GM21423 (cell line): ENCODE measurements at regions not wholly inside any gene's neighbourhood (a gene's known extent, or its start where the extent isn't known, plus 50 kb on each side); places are given as distances from the start of the nearest gene placed in this dataset.

Source experiments
- ATAC-seq: cut with Tn5 transposase; IDR thresholded peaks from one replicate; pipeline ENCODE4 v1.9.1; 2021; ENCODE audit warnings: mild to moderate bottlenecking, moderate library complexity; ENCODE audit not compliant: unreplicated experiment

- no peak for ATAC-seq
Measured at GRCh38 chr3:194986208-194987043, 284.5 kb downstream of the XXYLT1 start.

- no peak for ATAC-seq
Measured at GRCh38 chr3:194987571-194988494, 283.1 kb downstream of the XXYLT1 start.

- no peak for ATAC-seq
Measured at GRCh38 chr3:194988495-194989165, 282.3 kb downstream of the XXYLT1 start.

GRCh38 chr3:194989241-194989640 lies 281.7 kb downstream of the XXYLT1 start:
- ATAC-seq = no peak

GRCh38 chr3:194990454-194991337 lies 280.3 kb downstream of the XXYLT1 start:
- ATAC-seq = no peak

- ATAC-seq = no peak
Measured at GRCh38 chr3:194991338-194991654, 279.7 kb downstream of the XXYLT1 start.

- no peak for ATAC-seq
Measured at GRCh38 chr3:194993896-194994295, 277.1 kb downstream of the XXYLT1 start.

- no peak for ATAC-seq
Measured at GRCh38 chr3:194994551-194994981, 276.4 kb downstream of the XXYLT1 start.

GRCh38 chr3:194995334-194995733 lies 275.6 kb downstream of the XXYLT1 start:
- no peak for ATAC-seq

GRCh38 chr3:194995922-194996321 lies 275.0 kb downstream of the XXYLT1 start:
- no peak for ATAC-seq

GRCh38 chr3:194996746-194997145 lies 274.2 kb downstream of the XXYLT1 start:
- no peak for ATAC-seq

- ATAC-seq = no peak
Measured at GRCh38 chr3:194998417-194998816, 272.5 kb downstream of the XXYLT1 start.

GRCh38 chr3:194998948-194999347 lies 272.0 kb downstream of the XXYLT1 start:
- ATAC-seq = no peak

- ATAC-seq = no peak
Measured at GRCh38 chr3:194999491-194999890, 271.5 kb downstream of the XXYLT1 start.

GRCh38 chr3:195001261-195001660 lies 269.7 kb downstream of the XXYLT1 start:
- no peak for ATAC-seq

- peak; percentile 64 for ATAC-seq
Measured at GRCh38 chr3:195001961-195002861, 268.7 kb downstream of the XXYLT1 start.

- no peak for ATAC-seq
Measured at GRCh38 chr3:195003006-195003892, 267.7 kb downstream of the XXYLT1 start.

- no peak for ATAC-seq
Measured at GRCh38 chr3:195003893-195004289, 267.1 kb downstream of the XXYLT1 start.
